Skin epidermis (tissue), 12 donors: ENCODE measurements at regions not wholly inside any gene's neighbourhood (a gene's known extent, or its start where the extent isn't known, plus 50 kb on each side); places are given as distances from the start of the nearest gene placed in this dataset.

Source experiments
- H3K27ac ChIP-seq, 21 experiments: fragments of 200-600 bp; sonication (generic) in 11 of 21; one replicate each; pipeline ENCODE4 v1.5.0; 2020; ENCODE audit warnings: mild to moderate bottlenecking in 3 of 21, inconsistent platforms in 2 of 21, moderate library complexity in 2 of 21
- H3K4me3 ChIP-seq, 7 experiments: fragments of 200-600 bp; sonication (generic) in 2 of 7; one replicate each; pipeline ENCODE4 v1.5.0; 2020; ENCODE audit warnings: inconsistent platforms in 2 of 7, mild to moderate bottlenecking in 2 of 7, moderate library complexity in 1 of 7

DNA sequence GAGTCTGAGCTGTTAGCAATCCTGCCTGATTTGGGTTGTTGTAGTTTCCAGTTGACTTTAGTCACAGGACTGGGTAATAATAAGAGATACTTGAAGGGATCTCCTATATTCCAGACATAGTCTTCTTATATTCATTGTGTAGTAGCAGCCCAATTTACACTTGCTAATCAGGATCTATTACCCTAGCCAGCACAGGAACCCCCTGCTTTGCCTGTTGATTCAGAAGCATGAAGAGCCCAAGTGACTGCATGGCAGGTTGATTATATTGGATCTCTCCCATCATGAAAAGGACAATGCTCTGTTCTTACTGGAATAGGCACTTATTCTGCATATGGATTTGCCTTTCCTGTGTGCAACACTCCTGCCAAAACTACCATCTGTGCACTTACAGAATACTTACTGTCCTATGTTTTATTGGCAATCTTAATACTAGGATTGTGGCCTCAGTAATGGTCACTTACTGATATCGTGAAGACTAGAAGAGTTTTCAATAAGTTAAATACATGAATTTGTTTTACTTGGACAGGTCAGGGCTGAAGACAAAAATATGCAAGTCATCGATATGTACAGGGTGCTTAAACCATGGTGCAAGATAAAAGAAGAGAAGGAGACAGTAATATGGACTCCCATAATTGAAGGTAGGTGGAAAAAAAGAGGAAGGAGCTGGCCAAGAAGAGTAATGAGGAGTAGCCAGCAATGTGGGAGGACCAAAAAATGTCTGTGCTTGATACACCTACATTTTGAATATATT, 304.1 kb downstream of the MCTP2 start:
- Histone ChIP-seq H3K27ac (no peak overlapping the region), H3K4me3 (no peak overlapping the region)

DNA sequence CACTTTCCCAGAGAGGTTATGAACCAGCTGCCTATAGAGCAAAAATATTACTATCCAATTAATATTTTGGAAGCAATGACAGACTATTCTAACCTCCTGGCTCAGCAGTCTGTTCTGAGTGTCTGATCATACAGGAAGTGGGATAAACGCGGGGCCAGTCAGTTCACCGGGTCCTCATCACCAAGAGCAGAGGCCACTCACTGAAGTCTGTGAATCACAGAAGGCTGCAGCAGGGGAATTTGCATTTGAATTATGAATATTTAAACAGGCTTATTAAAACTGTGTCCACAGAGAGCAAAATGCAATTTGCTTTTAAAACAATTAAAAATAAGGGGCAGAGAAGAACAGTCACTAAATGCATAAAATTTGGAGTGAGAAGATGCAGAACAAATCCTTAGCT, 305.2 kb downstream of the MCTP2 start:
- H3K27ac ChIP-seq = no peak overlapping the region
- no peak overlapping the region for H3K4me3 ChIP-seq

DNA sequence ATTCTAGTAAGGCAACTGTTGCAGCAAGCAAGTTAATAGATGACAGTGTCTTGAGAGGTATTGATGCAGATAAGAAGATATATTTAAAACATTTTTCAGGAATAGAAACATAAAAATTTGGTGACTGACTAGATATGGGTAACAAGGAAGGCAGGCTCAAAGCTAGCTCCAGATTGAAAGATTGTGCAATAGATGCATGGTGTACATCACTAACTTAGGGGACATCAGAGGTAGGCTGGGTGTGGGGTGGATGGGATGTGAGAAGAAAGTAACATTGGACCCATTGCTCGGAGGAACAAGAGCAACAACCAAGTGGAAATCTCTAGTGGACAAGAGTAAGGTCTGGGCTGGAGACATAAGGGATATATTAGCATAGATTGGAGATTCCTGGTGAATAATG, 306.9 kb downstream of the MCTP2 start:
- no peak overlapping the region for H3K4me3 ChIP-seq
- no peak overlapping the region for H3K27ac ChIP-seq

DNA sequence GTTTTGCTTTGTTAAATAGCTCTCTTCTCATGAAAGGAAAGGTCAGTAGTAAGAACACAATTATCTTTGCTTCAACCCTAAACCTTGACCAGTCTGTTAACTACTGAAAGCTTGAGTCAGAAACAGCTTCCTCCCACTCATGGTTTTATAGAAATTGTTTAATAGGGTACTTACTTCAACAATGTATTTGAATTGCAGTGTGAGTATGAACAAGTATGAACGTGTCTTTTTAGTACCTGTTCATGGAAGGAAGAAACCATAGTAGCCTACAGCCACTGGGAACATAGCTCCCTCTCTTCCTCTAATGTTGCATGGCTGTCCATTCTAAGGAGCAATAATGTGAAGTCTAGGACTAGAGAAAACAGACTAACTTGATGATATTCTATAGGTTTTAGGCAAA, 311.0 kb downstream of the MCTP2 start:
- H3K4me3 ChIP-seq = no peak overlapping the region
- H3K27ac ChIP-seq = no peak overlapping the region

DNA sequence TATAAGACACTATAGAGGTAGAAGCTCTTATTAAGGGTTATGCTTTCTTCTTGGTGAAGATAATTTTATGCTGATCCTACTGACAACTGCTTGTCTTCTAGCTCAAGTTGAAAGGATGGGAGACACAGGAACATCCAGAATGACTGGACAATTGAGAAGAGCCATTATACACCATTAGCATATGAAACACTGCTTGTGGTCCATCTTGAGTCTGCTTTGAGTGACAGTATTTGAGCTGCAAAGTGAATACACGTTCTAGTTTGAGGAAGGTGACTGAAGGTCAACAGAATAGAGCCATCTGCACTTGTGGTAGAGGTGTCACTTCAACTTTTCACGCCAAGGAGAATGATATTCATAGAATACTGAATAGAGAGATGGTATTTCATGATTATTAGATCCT, 315.4 kb downstream of the MCTP2 start:
- Histone ChIP-seq H3K4me3 (no peak overlapping the region), H3K27ac (no peak overlapping the region)

DNA sequence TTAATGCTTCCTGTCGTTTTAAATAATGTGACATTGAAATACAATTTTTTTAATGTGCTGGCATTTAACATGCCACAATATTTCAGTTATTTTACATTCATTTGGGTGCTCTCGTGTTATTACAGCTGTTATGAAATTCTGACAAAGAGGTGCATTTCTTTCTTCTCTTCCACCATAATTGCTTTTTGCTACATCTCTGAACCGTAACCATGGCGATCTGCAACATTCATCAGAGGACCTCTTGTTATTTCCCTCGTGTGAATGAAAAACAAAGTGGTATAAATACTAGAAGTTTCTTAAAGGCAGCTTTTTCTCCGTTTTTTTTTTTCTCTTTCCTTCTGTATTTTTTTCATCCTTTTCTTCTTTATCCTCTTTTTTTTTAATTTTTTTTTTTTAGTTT, 316.4 kb downstream of the MCTP2 start:
- no peak overlapping the region for H3K4me3 ChIP-seq
- no peak overlapping the region for H3K27ac ChIP-seq

DNA sequence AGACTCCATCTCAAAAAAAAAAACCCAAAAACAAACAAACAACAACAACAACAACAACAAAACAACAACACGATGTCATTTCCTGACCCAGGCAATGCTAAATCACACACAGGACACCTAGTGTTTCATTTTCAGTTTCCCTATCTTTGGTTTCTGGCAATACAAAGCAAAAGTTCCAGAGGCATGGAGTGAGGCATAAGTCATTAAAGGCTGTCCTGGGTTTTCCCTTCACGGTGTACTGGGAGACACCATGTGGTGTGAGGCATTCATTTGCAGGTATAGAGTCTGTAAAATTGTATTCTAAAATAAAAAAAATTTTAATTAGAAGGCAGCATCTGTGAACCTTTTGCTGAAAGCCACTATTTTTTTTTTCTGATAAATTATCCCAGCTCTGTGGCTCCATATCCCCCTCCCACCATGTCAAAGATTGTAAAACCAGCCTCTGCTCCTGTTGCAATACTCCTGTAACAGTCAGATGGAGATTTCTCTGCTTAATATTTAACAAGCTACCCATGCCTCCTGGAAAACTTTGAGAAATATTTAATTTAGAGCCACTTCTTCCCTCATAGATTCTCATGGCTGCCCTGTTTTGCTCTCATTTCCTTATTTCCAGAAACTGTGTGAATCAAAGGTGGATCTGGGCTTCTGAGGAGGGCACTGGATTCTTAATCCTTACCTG, 324.6 kb downstream of the MCTP2 start:
- Histone ChIP-seq H3K27ac (no peak overlapping the region), H3K4me3 (no peak overlapping the region)

DNA sequence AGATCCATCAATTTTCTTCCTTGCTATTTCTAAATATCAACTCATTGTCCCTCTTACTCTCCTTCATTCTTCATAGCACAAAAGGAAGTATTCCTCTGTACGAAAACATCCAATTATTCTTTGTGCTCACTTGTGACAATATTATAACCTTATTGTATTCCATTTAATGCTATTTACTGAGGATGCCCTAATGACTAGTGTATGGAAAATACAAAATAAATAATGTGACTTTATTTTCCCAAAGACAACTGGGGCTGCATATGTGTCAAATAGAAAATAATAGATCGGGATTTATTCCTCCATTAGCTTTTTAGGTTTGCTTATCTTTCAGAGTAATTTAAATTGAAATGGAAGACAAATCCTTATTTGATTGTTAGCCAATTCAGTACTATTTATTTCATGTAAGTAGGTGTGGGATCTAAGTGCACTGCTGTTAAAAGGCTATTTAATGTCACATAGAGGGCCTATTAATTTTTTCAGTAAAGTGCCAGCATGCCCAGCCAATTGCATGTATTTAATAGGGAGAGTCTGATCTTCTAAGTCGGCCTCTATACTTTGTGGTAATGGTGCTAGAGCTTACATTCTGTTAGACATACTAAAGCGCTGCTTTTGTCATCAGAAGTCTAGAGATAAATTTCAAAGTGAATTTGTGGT, 329.8 kb downstream of the MCTP2 start:
- no peak overlapping the region for H3K4me3 ChIP-seq
- H3K27ac ChIP-seq = no peak overlapping the region

DNA sequence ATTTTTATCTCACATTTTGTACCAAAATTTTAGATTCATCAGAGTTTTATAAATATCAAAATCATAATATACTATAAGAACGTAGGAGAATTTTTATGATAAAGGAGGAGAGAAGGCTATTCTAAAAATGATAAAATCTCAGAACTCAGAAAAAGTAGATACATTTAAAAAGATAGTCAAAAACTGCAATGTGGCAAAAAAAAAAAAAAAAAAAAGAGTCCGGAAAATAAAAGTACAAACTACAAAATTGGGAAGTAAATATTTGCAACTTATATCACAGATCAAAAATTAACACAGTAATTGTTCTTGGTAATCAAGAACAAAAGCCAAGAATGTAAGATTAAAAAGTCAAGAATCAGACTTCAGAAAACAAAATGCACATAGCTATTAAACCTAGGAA, 332.1 kb downstream of the MCTP2 start:
- H3K4me3 ChIP-seq = no peak overlapping the region

DNA sequence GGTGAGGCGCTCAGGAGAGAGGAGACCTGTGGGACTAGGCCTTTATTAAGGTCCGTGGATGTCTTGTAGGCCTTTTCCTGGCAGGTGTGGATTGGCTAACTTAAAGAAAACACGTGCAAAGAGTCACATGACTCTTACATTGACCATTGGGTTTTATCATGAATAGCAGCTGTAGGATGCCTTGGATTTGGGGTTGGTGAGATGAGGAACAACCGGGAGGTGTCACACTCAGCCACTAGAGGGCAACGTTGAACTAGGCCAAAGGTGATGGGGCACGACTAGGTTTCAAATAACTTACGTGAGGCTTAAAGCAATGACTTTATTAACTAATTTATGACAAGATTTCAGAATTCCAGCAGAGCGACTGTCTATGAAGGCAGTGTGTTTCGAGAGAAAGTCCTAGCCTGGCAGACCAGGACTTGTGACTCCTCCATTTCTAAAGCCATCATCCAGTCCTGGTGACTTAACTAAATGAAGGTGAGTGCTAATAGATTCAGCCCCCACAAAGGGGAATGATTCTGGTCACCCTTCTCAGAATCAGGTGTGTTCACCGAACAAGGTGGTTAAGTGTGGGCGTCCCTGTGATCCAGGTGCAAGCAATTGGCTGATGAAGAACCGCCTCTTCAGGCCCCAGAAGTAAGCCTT, 345.6 kb downstream of the MCTP2 start:
- Histone ChIP-seq H3K4me3 (no peak overlapping the region), H3K27ac (no peak overlapping the region)

More for the DNA sequence above, 332.1 kb downstream of the MCTP2 start:
- H3K27ac ChIP-seq = no peak overlapping the region

DNA sequence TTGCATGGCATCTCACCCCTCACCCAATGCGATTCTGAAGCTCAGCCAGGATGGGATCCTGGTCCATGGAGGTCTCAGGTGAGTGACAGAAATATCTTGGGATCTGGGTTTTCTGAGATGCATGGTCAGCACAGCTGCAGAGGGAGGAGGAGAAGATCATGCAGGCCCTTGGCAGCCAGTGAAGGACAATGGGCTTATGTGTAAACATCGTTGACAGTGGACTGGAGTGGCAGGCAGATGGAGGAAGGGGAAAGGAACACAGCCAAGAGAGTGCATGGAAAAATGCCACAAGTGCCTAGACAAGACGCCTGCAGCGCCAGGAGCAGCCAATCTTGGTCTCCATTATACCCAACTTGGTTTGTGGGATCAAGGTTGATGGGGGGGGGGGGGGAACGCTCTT, 347.9 kb downstream of the MCTP2 start:
- no peak overlapping the region for H3K4me3 ChIP-seq
- H3K27ac ChIP-seq = no peak overlapping the region

DNA sequence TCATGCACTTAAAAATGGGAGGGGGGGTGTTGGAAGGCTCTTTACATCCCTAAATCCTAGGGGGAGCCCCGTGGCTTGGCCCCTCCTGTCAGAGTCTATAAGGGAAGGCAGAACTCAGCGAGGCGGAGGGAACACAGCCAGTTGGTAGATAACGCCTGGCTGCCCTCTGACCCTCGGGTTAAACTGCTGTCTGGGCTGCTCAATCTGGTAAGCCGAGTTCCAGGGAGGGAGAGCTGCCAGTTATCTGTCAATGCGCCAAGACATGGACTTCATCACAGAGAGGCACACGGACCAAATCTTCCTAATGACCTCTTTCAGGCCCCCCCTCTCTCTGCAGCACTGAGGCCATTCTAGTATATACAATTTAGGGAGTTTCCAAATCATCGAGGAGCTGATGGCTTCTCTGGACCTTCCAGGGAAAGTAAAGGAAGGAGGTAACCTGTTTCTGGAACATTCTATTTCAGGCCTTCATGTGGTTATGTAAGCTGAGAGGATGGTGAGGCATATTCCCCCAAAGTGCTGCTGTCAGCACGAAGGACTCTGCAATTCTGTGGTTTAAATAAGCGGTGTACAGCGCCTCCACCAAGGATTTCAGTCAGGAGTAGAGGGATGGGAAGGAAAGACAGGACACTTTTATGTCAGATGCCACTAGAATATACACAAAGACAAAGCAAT, 349.0 kb downstream of the MCTP2 start:
- Histone ChIP-seq H3K4me3 (no peak overlapping the region), H3K27ac (no peak overlapping the region)

DNA sequence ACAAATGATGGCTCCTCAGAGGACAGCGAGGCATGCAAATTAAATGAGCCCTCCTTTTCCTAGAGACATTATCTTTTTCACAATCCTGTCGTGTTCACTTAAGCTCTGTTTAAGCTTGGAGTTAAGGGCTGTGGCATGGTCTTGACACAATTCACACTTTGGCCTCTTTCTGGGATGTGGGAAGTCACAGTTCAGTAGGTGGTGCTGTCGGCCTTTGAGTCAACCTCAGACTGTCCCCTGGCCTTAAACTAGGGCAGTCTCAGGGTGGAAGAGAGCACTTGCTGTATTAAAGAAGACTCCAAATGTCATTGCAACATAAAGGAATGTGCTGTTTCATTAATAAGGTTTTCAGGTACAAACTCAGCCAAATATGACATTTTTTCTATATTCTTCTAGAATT, 351.0 kb downstream of the MCTP2 start:
- Histone ChIP-seq H3K27ac (no peak overlapping the region), H3K4me3 (no peak overlapping the region)

DNA sequence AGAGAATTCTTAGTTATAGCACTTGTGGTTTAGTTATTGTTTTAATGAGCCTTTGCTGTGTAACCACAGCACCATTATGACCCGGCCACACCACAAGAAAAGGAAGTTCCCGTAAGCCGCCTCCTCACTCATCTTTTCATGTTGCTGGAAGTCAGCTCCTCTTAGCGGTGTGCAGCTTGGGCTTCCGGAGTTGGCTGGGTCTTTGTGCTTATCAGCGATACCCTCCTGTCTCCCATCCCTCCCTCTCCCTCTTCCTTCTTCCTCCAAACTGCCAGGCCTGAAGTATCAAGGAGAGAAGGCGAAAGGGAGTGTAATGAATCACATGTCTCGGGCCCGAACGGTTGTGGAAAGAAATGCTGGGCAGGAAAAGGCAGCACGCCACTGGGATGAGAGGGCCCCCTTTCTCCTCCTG, 353.5 kb downstream of the MCTP2 start:
- peak overlapping the region in 3 of 21 experiments; percentile 7 to 45 (median 23) for H3K27ac ChIP-seq

DNA sequence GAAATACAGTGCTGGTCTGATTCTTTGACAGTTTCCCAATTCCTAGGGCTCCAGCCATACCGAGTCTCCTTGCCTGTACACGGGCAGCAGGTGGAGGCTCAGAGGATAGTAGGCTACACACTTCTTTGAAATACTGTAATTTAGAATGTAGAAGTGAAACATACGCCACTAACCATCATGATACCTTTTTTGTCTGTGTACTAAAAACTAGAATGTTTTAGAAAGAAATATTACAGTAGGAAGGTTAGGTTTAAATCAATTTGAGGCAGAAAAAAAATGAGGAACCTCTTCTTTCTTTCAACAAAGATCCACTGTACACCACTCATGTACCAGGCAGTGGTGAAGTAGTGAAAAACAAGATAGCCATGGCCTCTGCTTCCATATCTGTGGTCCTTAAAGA, 354.7 kb downstream of the MCTP2 start:
- Histone ChIP-seq H3K4me3 (no peak overlapping the region), H3K27ac (no peak overlapping the region)

More for the DNA sequence above, 353.5 kb downstream of the MCTP2 start:
- H3K4me3 ChIP-seq = no peak overlapping the region

DNA sequence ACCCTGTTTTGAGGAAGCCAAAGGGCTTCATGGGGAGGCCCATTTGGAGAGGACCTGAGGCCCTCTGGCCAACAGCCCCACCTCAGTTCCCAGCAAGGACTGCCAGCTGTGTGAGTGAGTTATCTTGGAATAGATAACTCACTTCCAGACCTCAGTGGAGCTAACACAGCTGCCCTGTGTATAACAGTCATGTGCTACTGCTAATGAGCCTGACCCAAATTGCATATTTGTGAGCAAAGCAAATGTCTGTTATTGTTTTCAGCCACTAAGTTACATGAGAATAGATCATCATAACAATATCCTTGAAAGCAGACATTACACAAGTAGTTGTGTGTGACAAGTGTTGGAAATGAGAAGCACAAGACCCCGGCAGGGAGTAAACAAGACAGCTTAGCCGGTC, 355.8 kb downstream of the MCTP2 start:
- H3K27ac ChIP-seq = no peak overlapping the region
- no peak overlapping the region for H3K4me3 ChIP-seq

DNA sequence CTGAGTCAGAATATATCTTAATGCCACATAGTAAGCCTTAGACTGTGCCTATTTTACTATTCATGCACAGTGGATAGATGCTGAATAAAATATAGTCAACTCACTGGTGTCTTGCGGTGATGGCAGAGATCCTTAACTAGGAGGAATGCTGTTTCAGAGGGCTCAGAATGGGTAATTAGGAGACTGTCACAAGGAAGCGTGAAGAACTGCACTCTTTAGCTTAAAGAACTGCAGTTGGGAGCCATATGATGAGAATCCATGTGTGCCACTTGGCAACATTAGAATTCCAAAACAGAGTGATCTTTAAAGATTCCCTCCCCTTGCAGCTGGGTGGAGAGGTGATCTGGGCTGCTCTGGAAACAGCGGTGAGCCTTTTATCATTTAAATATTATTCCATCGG, 357.6 kb downstream of the MCTP2 start:
- no peak overlapping the region for H3K27ac ChIP-seq
- H3K4me3 ChIP-seq = no peak overlapping the region

DNA sequence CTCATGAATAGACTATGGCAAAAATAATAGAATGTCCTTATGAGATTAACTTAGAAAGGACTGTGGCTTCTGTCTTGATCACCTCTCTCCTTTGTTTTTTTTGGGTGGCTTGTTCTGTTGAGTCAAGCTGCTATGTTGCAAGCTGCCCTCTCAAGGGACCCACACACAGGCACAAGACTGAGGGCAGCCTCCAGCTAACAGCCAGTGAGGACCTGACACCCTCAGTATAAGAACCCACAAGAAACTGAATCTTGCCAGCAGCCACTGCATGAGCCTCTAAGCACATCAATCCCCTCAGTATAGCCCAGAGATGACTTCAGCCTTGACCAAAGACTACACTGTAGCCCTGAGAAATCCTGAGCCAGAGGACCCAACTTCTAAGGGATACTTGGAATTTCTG, 361.1 kb downstream of the MCTP2 start:
- Histone ChIP-seq H3K27ac (no peak overlapping the region), H3K4me3 (no peak overlapping the region)

DNA sequence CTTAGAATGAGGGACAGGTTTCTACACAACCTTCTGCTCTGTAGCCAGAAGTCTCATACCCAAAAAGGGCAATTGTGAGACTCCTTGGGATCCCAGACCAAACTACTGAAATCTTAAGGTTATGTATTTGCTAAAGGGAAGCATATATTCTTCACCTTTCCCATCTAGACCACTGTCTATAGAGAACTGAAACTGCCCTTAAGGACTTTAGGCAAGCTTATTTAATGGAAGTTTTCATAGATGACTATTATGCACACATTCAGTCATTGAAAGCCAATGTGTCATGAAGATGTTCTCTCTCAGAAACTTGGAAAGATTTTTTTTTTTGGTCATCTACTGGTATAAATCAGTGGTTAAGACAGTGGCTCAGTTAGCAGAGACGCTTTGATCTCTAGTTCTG, 365.3 kb downstream of the MCTP2 start:
- H3K27ac ChIP-seq = no peak overlapping the region
- H3K4me3 ChIP-seq = no peak overlapping the region

DNA sequence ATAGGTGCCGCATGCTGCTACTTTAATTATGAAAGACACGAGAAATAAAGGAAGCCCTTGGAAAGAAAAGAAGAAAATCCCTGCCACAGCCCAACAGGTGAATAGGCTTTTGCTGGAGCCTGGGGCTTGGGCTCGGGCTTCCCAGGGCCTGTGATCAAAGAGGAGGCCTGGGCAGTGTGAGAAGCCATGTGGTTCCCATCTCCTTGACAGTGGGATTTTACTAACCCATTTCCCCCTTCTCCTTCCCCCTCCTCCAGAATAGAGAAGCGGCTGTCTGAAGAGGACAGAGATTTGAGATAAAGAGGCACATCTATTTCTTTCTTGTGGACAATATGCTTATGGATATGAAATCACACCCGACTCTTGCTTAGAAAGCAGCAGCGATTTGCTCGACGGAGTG, 369.1 kb downstream of the MCTP2 start:
- no peak overlapping the region for H3K27ac ChIP-seq
- no peak overlapping the region for H3K4me3 ChIP-seq
